SJCRH30 (cell line): ENCODE measurements at regions not wholly inside any gene's neighbourhood (a gene's known extent, or its start where the extent isn't known, plus 50 kb on each side); places are given as distances from the start of the nearest gene placed in this dataset.

Source experiments
- DNase-seq, 2 experiments: peaks; one replicate each; pipeline ENCODE4 v3.0.0-alpha.2; 2015 to 2020
- H3K27ac ChIP-seq: fragments of 250-450 bp; sonication (Bioruptor Pico); 2 replicates; pipeline ENCODE4 v1.5.1; 2020; ENCODE audit warnings: mild to moderate bottlenecking, moderate library complexity
- H3K27me3 ChIP-seq: fragments of 250-450 bp; sonication (Bioruptor Pico); 2 replicates; pipeline ENCODE4 v1.5.1; 2020; ENCODE audit warnings: mild to moderate bottlenecking, moderate library complexity
- H3K36me3 ChIP-seq: fragments of 250-450 bp; sonication (Bioruptor Pico); 2 replicates; pipeline ENCODE4 v1.5.1; 2020; ENCODE audit warnings: mild to moderate bottlenecking, moderate library complexity
- H3K4me1 ChIP-seq: fragments of 250-450 bp; sonication (Bioruptor Pico); 2 replicates; pipeline ENCODE4 v1.5.1; 2020; ENCODE audit warnings: mild to moderate bottlenecking, moderate library complexity
- H3K4me3 ChIP-seq: fragments of 250-450 bp; sonication (Bioruptor Pico); 2 replicates; pipeline ENCODE4 v1.5.1; 2020; ENCODE audit warnings: mild to moderate bottlenecking, moderate library complexity
- H3K9me3 ChIP-seq: fragments of 250-450 bp; sonication (Bioruptor Pico); replicated peaks from 2 replicates; pipeline ENCODE4 v1.5.1; 2020; ENCODE audit warnings: mild to moderate bottlenecking, moderate library complexity

GRCh38 chr10:129039406-129040370 is 427.4 kb upstream of the MGMT start:
- no peaks in the 10 kb centered on the region for H3K4me1 ChIP-seq
- no peak overlapping the region for H3K27ac ChIP-seq
- H3K27me3 ChIP-seq, result no peaks in the 10 kb centered on the region

GRCh38 chr10:129040377-129040776 is 426.7 kb upstream of the MGMT start:
- no peak overlapping the region for H3K27ac ChIP-seq
- H3K9me3 ChIP-seq, result no peaks in the 10 kb centered on the region
- H3K27me3 ChIP-seq, result no peaks in the 10 kb centered on the region
- no peaks in the 10 kb centered on the region for H3K4me1 ChIP-seq
- no peaks in the 10 kb centered on the region for H3K36me3 ChIP-seq
- DNase-seq, result no peak
- H3K4me3 ChIP-seq, result no peak overlapping the region

More at GRCh38 chr10:129039406-129040370, 427.4 kb upstream of the MGMT start:
- Histone ChIP-seq H3K9me3 (no peaks in the 10 kb centered on the region), H3K36me3 (no peaks in the 10 kb centered on the region), H3K4me3 (no peak overlapping the region)
- DNase-seq, result no peak

GRCh38 chr10:129041916-129042315 is 425.1 kb upstream of the MGMT start:
- H3K9me3 ChIP-seq, result no peaks in the 10 kb centered on the region
- no peaks in the 10 kb centered on the region for H3K36me3 ChIP-seq
- H3K4me1 ChIP-seq, result no peaks in the 10 kb centered on the region
- DNase-seq, result no peak
- H3K27me3 ChIP-seq, result no peaks in the 10 kb centered on the region
- no peak overlapping the region for H3K4me3 ChIP-seq
- H3K27ac ChIP-seq, result no peak overlapping the region

GRCh38 chr10:129042776-129043595 is 424.1 kb upstream of the MGMT start:
- H3K9me3 ChIP-seq, result no peaks in the 10 kb centered on the region

GRCh38 chr10:129043691-129044090 is 423.4 kb upstream of the MGMT start:
- H3K4me1 ChIP-seq, result no peaks in the 10 kb centered on the region
- H3K27ac ChIP-seq, result no peak overlapping the region
- no peak for DNase-seq
- no peak overlapping the region for H3K4me3 ChIP-seq
- no peaks in the 10 kb centered on the region for H3K9me3 ChIP-seq
- no peaks in the 10 kb centered on the region for H3K27me3 ChIP-seq
- H3K36me3 ChIP-seq, result no peaks in the 10 kb centered on the region

More at GRCh38 chr10:129042776-129043595, 424.1 kb upstream of the MGMT start:
- no peaks in the 10 kb centered on the region for H3K36me3 ChIP-seq
- no peaks in the 10 kb centered on the region for H3K27me3 ChIP-seq
- H3K4me3 ChIP-seq, result no peak overlapping the region
- DNase-seq, result no peak
- H3K4me1 ChIP-seq, result no peaks in the 10 kb centered on the region
- H3K27ac ChIP-seq, result no peak overlapping the region

GRCh38 chr10:129045599-129045998 is 421.4 kb upstream of the MGMT start:
- Histone ChIP-seq H3K27ac (peak overlapping the region; percentile 35; the same call in 1 of the 2 replicates), H3K9me3 (no peaks in the 10 kb centered on the region), H3K4me3 (peak overlapping the region; percentile 15), H3K36me3 (no peaks in the 10 kb centered on the region), H3K27me3 (no peaks in the 10 kb centered on the region), H3K4me1 (no peaks in the 10 kb centered on the region)
- no peak for DNase-seq

- Histone ChIP-seq H3K4me3 (peak overlapping the region; percentile 15), H3K4me1 (no peaks in the 10 kb centered on the region), H3K27me3 (no peaks in the 10 kb centered on the region), H3K27ac (peak overlapping the region; percentile 35), H3K36me3 (no peaks in the 10 kb centered on the region), H3K9me3 (no peaks in the 10 kb centered on the region)
- peak; percentile 11 to 19 for DNase-seq
Measured at GRCh38 chr10:129046065-129046681, 420.9 kb upstream of the MGMT start.

- no peak overlapping the region; the same call in 1 of the 2 replicates for H3K27ac ChIP-seq
- H3K4me3 ChIP-seq, result no peak overlapping the region
- H3K27me3 ChIP-seq, result no peaks in the 10 kb centered on the region
- no peaks in the 10 kb centered on the region for H3K9me3 ChIP-seq
- H3K36me3 ChIP-seq, result no peaks in the 10 kb centered on the region
- no peaks in the 10 kb centered on the region for H3K4me1 ChIP-seq
- DNase-seq, result no peak
Measured at GRCh38 chr10:129046962-129047361, 420.1 kb upstream of the MGMT start.

- H3K9me3 ChIP-seq, result no peaks in the 10 kb centered on the region
- DNase-seq, result no peak
- no peaks in the 10 kb centered on the region for H3K27me3 ChIP-seq
- H3K4me1 ChIP-seq, result no peaks in the 10 kb centered on the region
- no peaks in the 10 kb centered on the region for H3K36me3 ChIP-seq
- no peak overlapping the region for H3K27ac ChIP-seq
- no peak overlapping the region for H3K4me3 ChIP-seq
Measured at GRCh38 chr10:129047600-129047999, 419.4 kb upstream of the MGMT start.

GRCh38 chr10:129048513-129048912 is 418.5 kb upstream of the MGMT start:
- Histone ChIP-seq H3K27me3 (no peaks in the 10 kb centered on the region), H3K9me3 (no peaks in the 10 kb centered on the region), H3K36me3 (no peaks in the 10 kb centered on the region), H3K4me1 (no peaks in the 10 kb centered on the region), H3K4me3 (no peak overlapping the region), H3K27ac (no peak overlapping the region)
- DNase-seq, result no peak

GRCh38 chr10:129049501-129049900 is 417.5 kb upstream of the MGMT start:
- Histone ChIP-seq H3K27ac (no peak overlapping the region), H3K4me3 (no peak overlapping the region), H3K36me3 (no peaks in the 10 kb centered on the region), H3K9me3 (no peaks in the 10 kb centered on the region), H3K27me3 (no peaks in the 10 kb centered on the region), H3K4me1 (no peaks in the 10 kb centered on the region)
- no peak for DNase-seq

GRCh38 chr10:129055225-129055624 is 411.8 kb upstream of the MGMT start:
- Histone ChIP-seq H3K4me3 (no peak overlapping the region), H3K27ac (no peak overlapping the region), H3K4me1 (no peaks in the 10 kb centered on the region), H3K27me3 (no peaks in the 10 kb centered on the region), H3K36me3 (no peaks in the 10 kb centered on the region), H3K9me3 (no peaks in the 10 kb centered on the region)
- no peak for DNase-seq

GRCh38 chr10:129055986-129056385 is 411.1 kb upstream of the MGMT start:
- DNase-seq, result peak; percentile 40 to 57
- Histone ChIP-seq H3K4me3 (no peak overlapping the region), H3K9me3 (no peaks in the 10 kb centered on the region), H3K27me3 (no peaks in the 10 kb centered on the region), H3K27ac (no peak overlapping the region), H3K36me3 (no peaks in the 10 kb centered on the region), H3K4me1 (no peaks in the 10 kb centered on the region)

GRCh38 chr10:129056734-129057689 is 410.0 kb upstream of the MGMT start:
- Histone ChIP-seq H3K4me1 (no peaks in the 10 kb centered on the region), H3K27ac (no peak overlapping the region), H3K4me3 (no peak overlapping the region), H3K27me3 (no peaks in the 10 kb centered on the region), H3K36me3 (no peaks in the 10 kb centered on the region), H3K9me3 (no peaks in the 10 kb centered on the region)
- DNase-seq, result no peak
